ENCODE measurements at regions not wholly inside any gene's neighbourhood (a gene's known extent, or its start where the extent isn't known, plus 50 kb on each side); places are given as distances from the start of the nearest gene placed in this dataset.

- TF ChIP-seq CTCF (IDR thresholded peaks at IDR 0.05) (no peak), POLR2AphosphoS5 (IDR thresholded peaks at IDR 0.05) (no peak)
Measured at GRCh38 chr13:83589814-83590213, 292.5 kb downstream of the SLITRK1 start.
